ENCODE measurements at regions not wholly inside any gene's neighbourhood (a gene's known extent, or its start where the extent isn't known, plus 50 kb on each side); places are given as distances from the start of the nearest gene placed in this dataset.

GRCh38 chr9:13735181-13735580 lies 455.7 kb upstream of the MPDZ start:
- TF ChIP-seq POLR2AphosphoS5 (IDR thresholded peaks at IDR 0.05): no peak
- no peak for TF ChIP-seq CTCF (IDR thresholded peaks at IDR 0.05)
- TF ChIP-seq POLR2A (IDR thresholded peaks at IDR 0.05; ENCODE audit: low read depth): no peak

All from esophagus muscularis mucosa (tissue), 3 donors.